Adrenal gland (tissue), 5 donors: ENCODE measurements at regions not wholly inside any gene's neighbourhood (a gene's known extent, or its start where the extent isn't known, plus 50 kb on each side); places are given as distances from the start of the nearest gene placed in this dataset.
"Not testable (repeated sequence)": the region's sequence is repeated elsewhere in the genome, so short reads cannot be mapped to it uniquely, and the experiment has no call there.

Source experiments
- CTCF ChIP-seq, 6 experiments: fragments of 450-650 bp in 4 of 6; fragments of 200-600 bp in 2 of 6; sonication (generic) in 1 of 6; IDR thresholded peaks; 1 replicate in 5 of 6; 2 replicates in 1 of 6; pipeline versions ENCODE4 v1.5.1 to v1.8.0; 2016 to 2021; ENCODE audit warnings: antibody characterized with exemption in 6 of 6, mild to moderate bottlenecking in 2 of 6, moderate library complexity in 1 of 6
- POLR2A ChIP-seq, 2 donors: fragments of 450-650 bp; IDR thresholded peaks; one replicate each; pipeline ENCODE4 v1.6.1; 2017; ENCODE audit warnings: antibody characterized with exemption in 2 of 2, mild to moderate bottlenecking in 2 of 2, moderate library complexity in 1 of 2
- donor health status: DM: no; HTN: no; CAD: no.

- not testable (repeated sequence) for TF ChIP-seq POLR2A, CTCF (IDR thresholded peaks at IDR 0.05)
These were observed 80.3 kb downstream of the ANXA5 start for GRCh38 chr4:121616449-121616848.
